ENCODE measurements at regions not wholly inside any gene's neighbourhood (a gene's known extent, or its start where the extent isn't known, plus 50 kb on each side); places are given as distances from the start of the nearest gene placed in this dataset.
A peak's percentile ranks its signal among the peaks of the same experiment; 100 is the strongest.
"Not testable (repeated sequence)": the region's sequence is repeated elsewhere in the genome, so short reads cannot be mapped to it uniquely, and the experiment has no call there.

- no peak overlapping the region for H3K4me3 ChIP-seq (replicated peaks; ENCODE audit: low read depth, low read length)
- peak; percentile 59 for TF ChIP-seq CTCF (IDR thresholded peaks at IDR 0.05; ENCODE audit: low read length, missing control alignments)
- DNase-seq (ENCODE audit: low read depth) = peak; percentile 44
These were observed 407.3 kb upstream of the ONECUT1 start for GRCh38 chr15:53197426-53197839.

GRCh38 chr15:53196788-53197187 lies 406.7 kb upstream of the ONECUT1 start:
- DNase-seq (ENCODE audit: low read depth) = no peak
- TF ChIP-seq CTCF (IDR thresholded peaks at IDR 0.05; ENCODE audit: low read length, missing control alignments) = no peak
- H3K4me3 ChIP-seq (replicated peaks; ENCODE audit: low read depth, low read length) = no peak overlapping the region

- no peak for DNase-seq (ENCODE audit: low read depth)
- no peak overlapping the region for H3K4me3 ChIP-seq (replicated peaks; ENCODE audit: low read depth, low read length)
- TF ChIP-seq CTCF (IDR thresholded peaks at IDR 0.05; ENCODE audit: low read length, missing control alignments) = no peak
These were observed 406.1 kb upstream of the ONECUT1 start for GRCh38 chr15:53196242-53196641.

DNA sequence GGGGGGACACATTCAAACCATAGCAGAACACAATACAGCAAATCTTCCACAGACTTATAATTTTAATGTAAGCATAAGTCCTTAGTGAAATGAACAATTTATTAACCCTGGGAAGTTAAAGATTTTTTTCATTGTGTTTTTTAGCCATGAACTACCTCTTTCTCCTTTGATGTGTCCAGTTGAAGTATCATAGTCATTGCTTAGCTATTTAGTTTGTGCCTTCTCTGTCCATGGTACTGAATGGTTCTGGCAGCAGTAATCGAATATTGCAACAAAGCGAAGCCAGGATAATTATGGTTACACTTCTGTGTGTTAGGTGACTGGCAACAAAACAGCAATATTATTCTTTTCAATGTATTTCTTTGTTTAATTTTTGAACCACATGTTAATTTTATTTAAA lies 403.0 kb upstream of the ONECUT1 start:
- peak; percentile 20 for DNase-seq (ENCODE audit: low read depth)
- TF ChIP-seq CTCF (IDR thresholded peaks at IDR 0.05; ENCODE audit: low read length, missing control alignments) = no peak

DNA sequence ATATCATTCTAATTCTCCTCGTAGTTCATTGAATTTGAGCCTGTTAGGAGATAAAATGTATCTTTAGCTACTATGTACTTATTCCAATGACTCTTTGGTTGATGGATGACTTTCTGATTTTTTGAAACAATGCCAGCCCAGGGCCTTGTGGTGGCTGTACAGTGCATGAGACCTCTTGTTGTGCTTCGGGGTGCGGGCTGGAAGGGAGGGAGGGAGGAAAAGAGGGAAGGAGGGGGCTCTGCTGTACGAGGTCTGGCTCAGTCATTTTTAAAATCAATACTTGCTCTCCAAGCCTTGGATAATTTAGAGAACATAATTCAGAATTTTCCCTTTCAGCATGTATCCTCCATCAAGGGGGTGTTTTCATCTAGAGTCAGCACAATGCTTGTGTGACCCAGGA lies 399.7 kb upstream of the ONECUT1 start:
- no peak overlapping the region for H3K4me3 ChIP-seq (replicated peaks; ENCODE audit: low read depth, low read length)
- DNase-seq (ENCODE audit: low read depth) = no peak
- no peak for TF ChIP-seq CTCF (IDR thresholded peaks at IDR 0.05; ENCODE audit: low read length, missing control alignments)

More for the DNA sequence above, 403.0 kb upstream of the ONECUT1 start:
- no peak overlapping the region for H3K4me3 ChIP-seq (replicated peaks; ENCODE audit: low read depth, low read length)

DNA sequence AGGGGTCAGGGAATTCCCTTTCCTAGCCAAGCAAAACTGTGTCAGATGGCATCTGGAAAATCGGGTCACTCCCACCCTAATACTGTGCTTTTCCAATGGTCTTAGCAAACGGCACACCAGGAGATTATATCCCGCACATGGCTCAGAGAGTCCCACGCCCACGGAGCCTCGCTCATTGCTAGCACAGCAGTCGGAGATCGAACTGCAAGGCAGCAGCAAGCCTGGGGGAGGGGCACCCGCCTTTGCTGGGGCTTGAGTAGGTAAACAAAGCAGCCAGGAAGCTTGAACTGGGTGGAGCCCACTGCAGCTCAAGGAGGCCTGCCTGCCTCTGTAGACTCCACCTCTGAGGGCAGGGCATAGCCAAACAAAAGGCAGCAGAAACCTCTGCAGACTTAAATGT lies 393.3 kb upstream of the ONECUT1 start:
- not testable (repeated sequence) for H3K4me3 ChIP-seq (replicated peaks; ENCODE audit: low read depth, low read length); DNase-seq (ENCODE audit: low read depth)

DNA sequence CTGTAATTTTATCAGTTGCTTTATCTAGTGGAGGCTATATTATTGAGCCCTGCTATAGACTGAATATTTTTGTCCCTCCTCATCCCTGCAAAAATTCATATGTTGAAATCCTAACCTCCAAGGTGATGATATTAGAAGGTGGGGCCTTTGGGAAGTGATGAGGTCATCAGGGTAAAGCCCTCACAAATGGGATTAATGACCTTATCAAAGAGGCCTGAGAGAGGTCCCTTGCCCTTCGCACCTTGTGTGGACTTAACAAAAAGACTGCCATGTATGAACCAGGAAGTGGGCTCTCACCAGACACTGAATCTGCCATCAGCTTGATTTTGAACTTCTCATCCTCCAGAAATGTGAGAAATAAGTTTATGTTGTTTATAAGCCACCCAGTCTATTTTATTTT lies 381.4 kb upstream of the ONECUT1 start:
- DNase-seq (ENCODE audit: low read depth) = no peak
- TF ChIP-seq CTCF (IDR thresholded peaks at IDR 0.05; ENCODE audit: low read length, missing control alignments) = no peak
- no peak overlapping the region for H3K4me3 ChIP-seq (replicated peaks; ENCODE audit: low read depth, low read length)

Data from fibroblast of pulmonary artery (primary cell).